ENCODE measurements at regions not wholly inside any gene's neighbourhood (a gene's known extent, or its start where the extent isn't known, plus 50 kb on each side); places are given as distances from the start of the nearest gene placed in this dataset.

GRCh38 chr2:185069107-185069506 lies 470.8 kb downstream of the ZNF804A start (continued):
- TF ChIP-seq USF2 (IDR thresholded peaks at IDR 0.05) (no peak), JUNB (IDR thresholded peaks at IDR 0.05) (no peak), HDAC2 (IDR thresholded peaks at IDR 0.05) (no peak), FOSL2 (IDR thresholded peaks at IDR 0.05) (no peak), FOSL2 (CRISPR knock-in tag; IDR thresholded peaks at IDR 0.05) (no peak), CEBPB (IDR thresholded peaks at IDR 0.05) (no peak), MAFK (IDR thresholded peaks at IDR 0.05; ENCODE audit: partially characterized antibody) (no peak), ESRRA (IDR thresholded peaks at IDR 0.05; ENCODE audit: borderline replicate concordance, low read length) (no peak), HES2 (IDR thresholded peaks at IDR 0.05) (no peak)

- H3K4me1 ChIP-seq: no peaks in the 10 kb centered on the region
- H3K4me3 ChIP-seq: no peak overlapping the region
- FAIRE-seq (no peak), ATAC-seq (no peak), DNase-seq (ENCODE audit: low read depth in 1 of 2, low spot score in 1 of 2) (no peak)
- POLR2A ChIA-PET: no interaction called here
- CTCF ChIA-PET: no interaction called here
- H3K4me2 ChIP-seq: no peak overlapping the region
- TF ChIP-seq RFX5 (IDR thresholded peaks at IDR 0.05): no peak
- TF ChIP-seq BHLHE40 (IDR thresholded peaks at IDR 0.05; ENCODE audit: low read depth, low read length): no peak
- no peak for TF ChIP-seq CHD4 (IDR thresholded peaks at IDR 0.05; ENCODE audit: borderline replicate concordance)
- no peak for TF ChIP-seq HOXB13 (CRISPR knock-in tag; IDR thresholded peaks at IDR 0.05; ENCODE audit: low read depth)
- TF ChIP-seq REST (IDR thresholded peaks at IDR 0.05): no peak
- no peak for TF ChIP-seq MAX (IDR thresholded peaks at IDR 0.05)
- no peak for TF ChIP-seq NPAS2 (CRISPR knock-in tag; IDR thresholded peaks at IDR 0.05; ENCODE audit: borderline replicate concordance)
- no peak for TF ChIP-seq NR3C1 (IDR thresholded peaks at IDR 0.05)
- no peak for TF ChIP-seq BCL3 (IDR thresholded peaks at IDR 0.05)
- TF ChIP-seq FOSB (CRISPR knock-in tag; IDR thresholded peaks at IDR 0.05): no peak
- no peak for TF ChIP-seq ZC3H11A (IDR thresholded peaks at IDR 0.05)
- no peak for TF ChIP-seq SMC3 (IDR thresholded peaks at IDR 0.05)
- no peak for TF ChIP-seq FOSL2 (IDR thresholded peaks at IDR 0.05)
- TF ChIP-seq FOSL2 (CRISPR knock-in tag; IDR thresholded peaks at IDR 0.05): no peak
- TF ChIP-seq KDM5A (IDR thresholded peaks at IDR 0.05): no peak
- TF ChIP-seq RAD21 (conservative IDR thresholded peaks at IDR 0.05 in 1 of 2, IDR thresholded peaks at IDR 0.05 in 1 of 2): no peak
- TF ChIP-seq RARB (CRISPR knock-in tag; IDR thresholded peaks at IDR 0.05): no peak
- TF ChIP-seq HES2 (IDR thresholded peaks at IDR 0.05): no peak
- no peak for TF ChIP-seq MYC (IDR thresholded peaks at IDR 0.05; ENCODE audit: borderline replicate concordance, low read length)
- no peak for TF ChIP-seq FOXS1 (CRISPR knock-in tag; IDR thresholded peaks at IDR 0.05)
- no peak overlapping the region for H3K27ac ChIP-seq
- H3K9me3 ChIP-seq: no peaks in the 10 kb centered on the region
Observed at GRCh38 chr2:185074156-185074555, 475.8 kb downstream of the ZNF804A start.

All from A549 (cell line).